ENCODE measurements at regions not wholly inside any gene's neighbourhood (a gene's known extent, or its start where the extent isn't known, plus 50 kb on each side); places are given as distances from the start of the nearest gene placed in this dataset.

GRCh38 chr3:170773682-170774425, 96.1 kb downstream of the RPL22L1 start:
- no peak for DNase-seq (ENCODE audit: low read depth in 2 of 2)
- Histone ChIP-seq H3K79me2 (ENCODE audit: control insufficient read depth, insufficient read depth, low read length) (no peaks in the 10 kb centered on the region), H3K4me1 (ENCODE audit: control insufficient read depth, extremely low read depth, insufficient read depth, low read length) (no peaks in the 10 kb centered on the region), H3K4me3 (replicated peaks in 1 of 4; ENCODE audit: control extremely low read depth in 1 of 4, insufficient read depth in 1 of 4, low read depth in 3 of 4, low read length in 4 of 4) (no peak overlapping the region), H3K27me3 (ENCODE audit: control insufficient read depth, insufficient read depth, low read length) (no peaks in the 10 kb centered on the region), H3K4me2 (ENCODE audit: extremely low read depth, insufficient read depth, low read length) (no peak overlapping the region), H4K20me1 (ENCODE audit: control insufficient read depth, extremely low read depth, insufficient read depth, low read length) (no peaks in the 10 kb centered on the region), H3K36me3 (ENCODE audit: control insufficient read depth, insufficient read depth, low read length) (no peaks in the 10 kb centered on the region), H3K9ac (ENCODE audit: insufficient read depth, low read length) (no peak overlapping the region), H3K9me3 (ENCODE audit: control insufficient read depth, insufficient read depth, low read depth, low read length) (no peaks in the 10 kb centered on the region), H3K27ac (ENCODE audit: insufficient read depth, low read length) (no peak overlapping the region), H2AFZ (ENCODE audit: low read length) (no peak overlapping the region)
- TF ChIP-seq EZH2 (IDR thresholded peaks at IDR 0.05; ENCODE audit: low read length, missing control alignments) = no peak
- TF ChIP-seq, protein P1, sequence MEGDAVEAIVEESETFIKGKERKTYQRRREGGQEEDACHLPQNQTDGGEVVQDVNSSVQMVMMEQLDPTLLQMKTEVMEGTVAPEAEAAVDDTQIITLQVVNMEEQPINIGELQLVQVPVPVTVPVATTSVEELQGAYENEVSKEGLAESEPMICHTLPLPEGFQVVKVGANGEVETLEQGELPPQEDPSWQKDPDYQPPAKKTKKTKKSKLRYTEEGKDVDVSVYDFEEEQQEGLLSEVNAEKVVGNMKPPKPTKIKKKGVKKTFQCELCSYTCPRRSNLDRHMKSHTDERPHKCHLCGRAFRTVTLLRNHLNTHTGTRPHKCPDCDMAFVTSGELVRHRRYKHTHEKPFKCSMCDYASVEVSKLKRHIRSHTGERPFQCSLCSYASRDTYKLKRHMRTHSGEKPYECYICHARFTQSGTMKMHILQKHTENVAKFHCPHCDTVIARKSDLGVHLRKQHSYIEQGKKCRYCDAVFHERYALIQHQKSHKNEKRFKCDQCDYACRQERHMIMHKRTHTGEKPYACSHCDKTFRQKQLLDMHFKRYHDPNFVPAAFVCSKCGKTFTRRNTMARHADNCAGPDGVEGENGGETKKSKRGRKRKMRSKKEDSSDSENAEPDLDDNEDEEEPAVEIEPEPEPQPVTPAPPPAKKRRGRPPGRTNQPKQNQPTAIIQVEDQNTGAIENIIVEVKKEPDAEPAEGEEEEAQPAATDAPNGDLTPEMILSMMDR (conservative IDR thresholded peaks at IDR 0.05 in 1 of 2, IDR thresholded peaks at IDR 0.05 in 1 of 2; ENCODE audit: low read depth in 1 of 2, low read length in 2 of 2) = no peak

- no peak overlapping the region for H3K9ac ChIP-seq (ENCODE audit: insufficient read depth, low read length)
Measured at GRCh38 chr3:170772175-170772574, 97.8 kb downstream of the RPL22L1 start.

DNA sequence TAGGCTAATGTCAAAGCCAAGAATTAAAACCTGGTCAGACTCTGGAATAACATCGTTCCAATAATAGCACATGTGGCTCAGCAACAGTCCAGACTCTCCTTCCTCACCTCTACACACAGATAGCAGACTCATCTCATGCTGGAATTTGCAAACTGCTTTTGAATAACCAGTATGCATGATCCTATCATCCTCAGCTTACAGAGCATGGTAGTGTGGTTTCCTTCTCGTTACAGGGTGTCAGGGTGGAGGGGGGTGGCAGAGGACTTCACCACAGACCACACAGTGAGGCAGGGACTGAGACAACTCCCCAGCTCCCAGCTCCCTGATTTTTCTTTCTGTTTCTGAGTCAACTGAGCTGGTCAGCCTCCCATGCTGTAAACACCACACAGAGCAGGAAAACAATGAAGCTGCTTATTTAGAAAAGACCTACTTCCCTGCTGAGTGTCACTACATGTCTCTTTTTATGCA, 101.6 kb downstream of the RPL22L1 start:
- H3K9ac ChIP-seq (ENCODE audit: insufficient read depth, low read length) = no peak overlapping the region
- peak overlapping the region; percentile 75 for H2AFZ ChIP-seq (ENCODE audit: low read length)
- no peaks in the 10 kb centered on the region for H3K27me3 ChIP-seq (ENCODE audit: control insufficient read depth, insufficient read depth, low read length)
- H4K20me1 ChIP-seq (ENCODE audit: control insufficient read depth, extremely low read depth, insufficient read depth, low read length) = no peaks in the 10 kb centered on the region
- TF ChIP-seq EZH2 (IDR thresholded peaks at IDR 0.05; ENCODE audit: low read length, missing control alignments) = no peak
- TF ChIP-seq, protein P1 (conservative IDR thresholded peaks at IDR 0.05 in 1 of 2, IDR thresholded peaks at IDR 0.05 in 1 of 2; ENCODE audit: low read depth in 1 of 2, low read length in 2 of 2) = no peak
- no peak overlapping the region for H3K27ac ChIP-seq (ENCODE audit: insufficient read depth, low read length)
- H3K4me1 ChIP-seq (ENCODE audit: control insufficient read depth, extremely low read depth, insufficient read depth, low read length) = peaks cover 12% of the 10 kb centered on the region
- DNase-seq (ENCODE audit: low read depth in 2 of 2) = peak in 1 of 2 donors; percentile 69
- no peaks in the 10 kb centered on the region for H3K79me2 ChIP-seq (ENCODE audit: control insufficient read depth, insufficient read depth, low read length)
- peak overlapping the region; percentile 38 for H3K4me2 ChIP-seq (ENCODE audit: extremely low read depth, insufficient read depth, low read length)
- no peaks in the 10 kb centered on the region for H3K9me3 ChIP-seq (ENCODE audit: control insufficient read depth, insufficient read depth, low read depth, low read length)
- H3K36me3 ChIP-seq (ENCODE audit: control insufficient read depth, insufficient read depth, low read length) = no peaks in the 10 kb centered on the region
- no peak overlapping the region for H3K4me3 ChIP-seq (replicated peaks in 1 of 4; ENCODE audit: control extremely low read depth in 1 of 4, insufficient read depth in 1 of 4, low read depth in 3 of 4, low read length in 4 of 4)

More at GRCh38 chr3:170772175-170772574, 97.8 kb downstream of the RPL22L1 start:
- H2AFZ ChIP-seq (ENCODE audit: low read length) = no peak overlapping the region
- H3K27me3 ChIP-seq (ENCODE audit: control insufficient read depth, insufficient read depth, low read length) = no peaks in the 10 kb centered on the region
- peaks cover 9% of the 10 kb centered on the region for H3K4me1 ChIP-seq (ENCODE audit: control insufficient read depth, extremely low read depth, insufficient read depth, low read length)
- H4K20me1 ChIP-seq (ENCODE audit: control insufficient read depth, extremely low read depth, insufficient read depth, low read length) = no peaks in the 10 kb centered on the region
- DNase-seq (ENCODE audit: low read depth in 2 of 2) = peak in 1 of 2 donors; percentile 48
- no peak overlapping the region for H3K4me3 ChIP-seq (replicated peaks in 1 of 4; ENCODE audit: control extremely low read depth in 1 of 4, insufficient read depth in 1 of 4, low read depth in 3 of 4, low read length in 4 of 4)
- no peaks in the 10 kb centered on the region for H3K9me3 ChIP-seq (ENCODE audit: control insufficient read depth, insufficient read depth, low read depth, low read length)
- no peaks in the 10 kb centered on the region for H3K79me2 ChIP-seq (ENCODE audit: control insufficient read depth, insufficient read depth, low read length)
- H3K4me2 ChIP-seq (ENCODE audit: extremely low read depth, insufficient read depth, low read length) = no peak overlapping the region
- TF ChIP-seq, protein P1 (conservative IDR thresholded peaks at IDR 0.05 in 1 of 2, IDR thresholded peaks at IDR 0.05 in 1 of 2; ENCODE audit: low read depth in 1 of 2, low read length in 2 of 2) = no peak
- TF ChIP-seq EZH2 (IDR thresholded peaks at IDR 0.05; ENCODE audit: low read length, missing control alignments) = no peak
- no peaks in the 10 kb centered on the region for H3K36me3 ChIP-seq (ENCODE audit: control insufficient read depth, insufficient read depth, low read length)
- H3K27ac ChIP-seq (ENCODE audit: insufficient read depth, low read length) = no peak overlapping the region
